HFF-Myc (cell line): ENCODE measurements at regions not wholly inside any gene's neighbourhood (a gene's known extent, or its start where the extent isn't known, plus 50 kb on each side); places are given as distances from the start of the nearest gene placed in this dataset.

ENCODE experiments used
- DNase-seq: peaks from one replicate; pipeline ENCODE4 v3.0.0-alpha.2; 2011; ENCODE audit warnings: low read depth; ENCODE audit errors: extremely low read depth
- H3K4me3 ChIP-seq: replicated peaks from 2 replicates; pipeline ENCODE4 v1.5.1; 2011; ENCODE audit warnings: low read depth, mild to moderate bottlenecking, control low read depth, low read length
- TF ChIP-seq, protein P1 (sequence below): IDR thresholded peaks from 2 replicates; pipeline ENCODE4 v1.5.1; 2012; ENCODE audit warnings: mild to moderate bottlenecking, low read depth, low read length, control low read depth; ENCODE audit errors: missing control alignments

DNA sequence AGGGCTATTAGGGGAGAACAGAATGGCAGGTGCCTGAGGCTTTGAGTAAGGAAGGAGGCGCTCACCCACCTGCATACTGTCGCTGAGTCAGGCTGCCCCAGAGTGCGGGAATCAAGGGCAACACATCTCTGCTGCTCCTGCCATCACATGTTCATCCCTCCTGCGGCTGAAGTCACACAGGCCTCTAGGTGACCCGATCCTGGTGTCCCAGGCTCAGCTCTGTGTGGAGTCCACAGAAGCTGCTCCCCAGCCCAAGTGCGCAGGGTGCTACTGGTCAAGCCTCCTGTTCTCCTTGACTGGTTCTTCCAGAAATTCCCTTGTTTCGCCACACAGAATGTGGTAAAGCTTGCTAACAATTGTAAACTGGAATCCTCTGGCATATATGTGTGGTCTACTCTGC lies 96.9 kb upstream of the IL6 start:
- TF ChIP-seq, protein P1, sequence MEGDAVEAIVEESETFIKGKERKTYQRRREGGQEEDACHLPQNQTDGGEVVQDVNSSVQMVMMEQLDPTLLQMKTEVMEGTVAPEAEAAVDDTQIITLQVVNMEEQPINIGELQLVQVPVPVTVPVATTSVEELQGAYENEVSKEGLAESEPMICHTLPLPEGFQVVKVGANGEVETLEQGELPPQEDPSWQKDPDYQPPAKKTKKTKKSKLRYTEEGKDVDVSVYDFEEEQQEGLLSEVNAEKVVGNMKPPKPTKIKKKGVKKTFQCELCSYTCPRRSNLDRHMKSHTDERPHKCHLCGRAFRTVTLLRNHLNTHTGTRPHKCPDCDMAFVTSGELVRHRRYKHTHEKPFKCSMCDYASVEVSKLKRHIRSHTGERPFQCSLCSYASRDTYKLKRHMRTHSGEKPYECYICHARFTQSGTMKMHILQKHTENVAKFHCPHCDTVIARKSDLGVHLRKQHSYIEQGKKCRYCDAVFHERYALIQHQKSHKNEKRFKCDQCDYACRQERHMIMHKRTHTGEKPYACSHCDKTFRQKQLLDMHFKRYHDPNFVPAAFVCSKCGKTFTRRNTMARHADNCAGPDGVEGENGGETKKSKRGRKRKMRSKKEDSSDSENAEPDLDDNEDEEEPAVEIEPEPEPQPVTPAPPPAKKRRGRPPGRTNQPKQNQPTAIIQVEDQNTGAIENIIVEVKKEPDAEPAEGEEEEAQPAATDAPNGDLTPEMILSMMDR: no peak
- no peak overlapping the region for H3K4me3 ChIP-seq
- no peak for DNase-seq

- no peak for DNase-seq
- no peak overlapping the region for H3K4me3 ChIP-seq
- TF ChIP-seq, protein P1: no peak
These were observed 97.9 kb upstream of the IL6 start for GRCh38 chr7:22629056-22629455.

GRCh38 chr7:22628112-22628511 lies 98.9 kb upstream of the IL6 start:
- H3K4me3 ChIP-seq: no peak overlapping the region
- TF ChIP-seq, protein P1: no peak
- no peak for DNase-seq

- TF ChIP-seq, protein P1: no peak
- H3K4me3 ChIP-seq: no peak overlapping the region
- no peak for DNase-seq
These were observed 99.9 kb upstream of the IL6 start for GRCh38 chr7:22627136-22627535.

- no peak for DNase-seq
- TF ChIP-seq, protein P1: no peak
- H3K4me3 ChIP-seq: no peak overlapping the region
These were observed 101.7 kb upstream of the IL6 start for GRCh38 chr7:22625251-22625650.

DNA sequence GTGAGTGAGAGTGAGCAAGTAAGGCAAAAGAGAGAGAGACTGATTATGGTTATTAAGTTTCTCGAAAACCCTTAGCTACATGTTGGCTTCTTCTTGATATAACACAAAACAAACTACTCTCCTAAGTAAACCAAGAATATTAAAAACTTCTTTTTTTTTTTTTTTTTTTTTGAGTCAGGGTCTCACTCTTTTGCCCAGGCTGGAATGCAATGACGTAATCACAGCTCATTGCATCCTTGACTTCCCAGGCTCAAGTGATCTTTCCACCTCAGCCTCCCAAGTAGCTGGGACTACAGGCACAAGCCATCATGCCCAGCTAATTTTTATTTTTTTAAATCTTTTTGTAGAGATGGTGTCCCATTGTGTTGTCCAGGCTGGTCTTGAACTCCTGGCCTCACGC lies 102.2 kb upstream of the IL6 start:
- TF ChIP-seq, protein P1: no peak
- H3K4me3 ChIP-seq: no peak overlapping the region
- no peak for DNase-seq

DNA sequence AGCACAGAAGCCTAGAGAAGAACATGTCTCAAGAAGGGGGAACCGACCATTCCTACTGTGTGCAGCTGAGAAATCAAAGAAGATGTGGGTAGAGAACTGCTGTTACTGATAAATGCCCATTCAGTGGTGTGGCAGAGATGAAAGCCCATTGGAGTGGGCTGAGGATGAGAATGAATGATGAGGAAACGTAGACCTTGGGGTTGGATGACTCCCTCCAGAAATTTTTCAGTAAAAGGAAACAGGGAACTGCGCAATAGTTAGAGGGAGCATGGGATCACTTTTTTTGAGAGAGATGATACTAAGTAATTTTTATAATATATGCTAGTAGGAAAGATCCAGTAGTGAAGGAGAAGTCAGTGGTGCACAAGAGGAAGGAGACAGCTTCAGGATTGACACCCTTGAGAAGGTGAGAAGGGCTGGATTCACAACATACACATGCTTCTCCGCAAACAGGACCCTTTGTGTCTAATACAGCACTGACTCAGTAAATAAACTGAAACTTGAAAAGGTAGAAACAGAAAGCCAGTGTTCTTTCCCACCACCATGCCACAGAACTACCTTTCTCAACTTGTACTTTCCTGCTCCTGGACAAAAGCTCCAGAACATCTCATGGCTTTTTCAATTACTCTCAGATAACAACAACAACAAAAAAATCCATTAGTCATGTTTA lies 104.7 kb upstream of the IL6 start:
- TF ChIP-seq, protein P1: no peak

More for the DNA sequence above, 104.7 kb upstream of the IL6 start:
- DNase-seq: no peak
- no peak overlapping the region for H3K4me3 ChIP-seq
